HG03469 (cell line): ENCODE measurements at regions not wholly inside any gene's neighbourhood (a gene's known extent, or its start where the extent isn't known, plus 50 kb on each side); places are given as distances from the start of the nearest gene placed in this dataset.
"Not testable (repeated sequence)": the region's sequence is repeated elsewhere in the genome, so short reads cannot be mapped to it uniquely, and the experiment has no call there.

ENCODE experiments used
- ATAC-seq: cut with Tn5 transposase; IDR thresholded peaks from one replicate; pipeline ENCODE4 v1.9.1; 2021; ENCODE audit warnings: mild to moderate bottlenecking, moderate library complexity, moderate number of reproducible peaks; ENCODE audit not compliant: unreplicated experiment

- ATAC-seq: no peak
Measured at GRCh38 chr20:5696011-5696559, 54.1 kb upstream of the SHLD1 start.

- peak; percentile 98 for ATAC-seq
Measured at GRCh38 chr20:5691918-5692618, 58.1 kb upstream of the SHLD1 start.

DNA sequence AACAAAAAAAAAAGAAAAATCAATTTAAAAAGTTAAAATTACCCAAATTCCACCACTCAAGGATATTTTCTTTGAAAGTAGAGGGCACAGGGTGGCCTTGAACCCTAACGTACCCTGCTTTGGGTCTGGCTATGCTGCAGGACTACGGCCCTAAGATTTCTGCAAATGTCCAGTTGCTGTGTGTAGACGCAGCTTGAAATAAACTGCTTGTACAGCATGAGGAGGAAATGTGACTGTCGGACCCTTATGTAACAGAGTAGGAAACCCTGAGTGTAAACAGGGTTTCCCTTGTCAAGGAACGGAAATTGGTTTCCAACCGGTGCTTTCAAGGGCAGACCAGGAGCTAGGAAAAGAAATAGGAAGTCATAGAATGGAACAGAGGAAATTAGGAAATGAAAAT is 60.7 kb upstream of the SHLD1 start:
- ATAC-seq: no peak

- no peak for ATAC-seq
Measured at GRCh38 chr20:5688431-5688972, 61.7 kb upstream of the SHLD1 start.

- ATAC-seq: no peak
Measured at GRCh38 chr20:5687884-5688283, 62.3 kb upstream of the SHLD1 start.

- no peak for ATAC-seq
Measured at GRCh38 chr20:5686384-5687105, 63.7 kb upstream of the SHLD1 start.

GRCh38 chr20:5682556-5682955 is 67.6 kb upstream of the SHLD1 start:
- ATAC-seq: not testable (repeated sequence)

- ATAC-seq: no peak
Measured at GRCh38 chr20:5680192-5680591, 69.4 kb upstream of the GPCPD1 start.

DNA sequence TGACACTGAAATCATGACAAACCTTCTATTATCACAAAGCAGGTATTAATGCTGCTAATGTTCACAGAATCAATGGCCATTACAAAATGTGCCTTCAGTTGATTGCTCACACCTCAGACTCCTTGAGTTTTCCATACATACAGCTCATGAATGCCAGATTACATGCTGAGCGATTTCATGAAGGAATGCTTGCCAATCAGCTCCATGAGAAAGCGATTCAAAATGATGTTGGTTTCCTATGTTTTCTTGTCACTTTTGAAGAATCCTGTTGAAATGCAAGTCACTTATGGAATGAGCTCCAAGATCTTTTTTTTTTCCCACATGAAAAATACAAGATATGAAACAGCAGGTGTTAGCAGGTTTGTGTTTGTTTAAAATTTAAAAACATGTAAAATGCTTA is 68.0 kb upstream of the GPCPD1 start:
- no peak for ATAC-seq

DNA sequence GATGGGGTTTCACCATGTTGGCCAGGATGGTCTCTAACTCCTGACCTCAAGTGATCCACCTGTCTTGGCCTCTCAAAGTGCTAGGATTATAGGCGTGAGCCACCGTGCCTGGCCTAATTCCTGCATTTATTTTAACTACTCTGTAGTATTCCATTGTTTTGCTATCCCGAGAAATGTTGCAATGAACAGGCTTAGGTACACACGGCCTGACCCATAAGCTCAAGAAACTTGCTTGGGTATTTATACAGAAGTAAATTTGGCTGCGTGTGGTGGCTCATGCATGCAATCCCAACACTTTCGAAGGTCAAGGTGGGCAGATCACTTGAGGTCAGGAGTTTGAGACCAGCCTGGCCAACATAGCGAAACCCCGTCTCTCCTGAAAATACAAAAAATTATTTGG is 67.1 kb upstream of the GPCPD1 start:
- not testable (repeated sequence) for ATAC-seq

DNA sequence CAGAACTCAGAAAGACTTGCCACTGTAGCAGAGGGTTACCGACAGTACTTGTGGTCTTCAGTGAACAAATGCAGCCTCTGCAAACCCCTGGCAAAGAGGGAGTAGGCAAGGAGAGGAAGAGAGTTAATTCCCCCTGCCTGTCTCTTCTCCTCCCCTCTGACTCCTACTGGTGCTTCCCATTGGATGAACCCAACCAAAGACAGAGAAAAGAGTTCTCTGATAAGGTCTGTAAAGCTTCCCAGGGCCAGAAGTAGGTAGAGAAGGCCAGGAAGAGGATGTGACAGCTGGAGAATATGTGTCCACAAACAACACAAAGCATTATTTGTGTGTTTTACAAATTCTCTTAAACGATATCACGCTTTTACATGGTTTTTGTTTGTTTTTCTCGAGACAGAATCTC is 66.6 kb upstream of the GPCPD1 start:
- ATAC-seq: no peak

DNA sequence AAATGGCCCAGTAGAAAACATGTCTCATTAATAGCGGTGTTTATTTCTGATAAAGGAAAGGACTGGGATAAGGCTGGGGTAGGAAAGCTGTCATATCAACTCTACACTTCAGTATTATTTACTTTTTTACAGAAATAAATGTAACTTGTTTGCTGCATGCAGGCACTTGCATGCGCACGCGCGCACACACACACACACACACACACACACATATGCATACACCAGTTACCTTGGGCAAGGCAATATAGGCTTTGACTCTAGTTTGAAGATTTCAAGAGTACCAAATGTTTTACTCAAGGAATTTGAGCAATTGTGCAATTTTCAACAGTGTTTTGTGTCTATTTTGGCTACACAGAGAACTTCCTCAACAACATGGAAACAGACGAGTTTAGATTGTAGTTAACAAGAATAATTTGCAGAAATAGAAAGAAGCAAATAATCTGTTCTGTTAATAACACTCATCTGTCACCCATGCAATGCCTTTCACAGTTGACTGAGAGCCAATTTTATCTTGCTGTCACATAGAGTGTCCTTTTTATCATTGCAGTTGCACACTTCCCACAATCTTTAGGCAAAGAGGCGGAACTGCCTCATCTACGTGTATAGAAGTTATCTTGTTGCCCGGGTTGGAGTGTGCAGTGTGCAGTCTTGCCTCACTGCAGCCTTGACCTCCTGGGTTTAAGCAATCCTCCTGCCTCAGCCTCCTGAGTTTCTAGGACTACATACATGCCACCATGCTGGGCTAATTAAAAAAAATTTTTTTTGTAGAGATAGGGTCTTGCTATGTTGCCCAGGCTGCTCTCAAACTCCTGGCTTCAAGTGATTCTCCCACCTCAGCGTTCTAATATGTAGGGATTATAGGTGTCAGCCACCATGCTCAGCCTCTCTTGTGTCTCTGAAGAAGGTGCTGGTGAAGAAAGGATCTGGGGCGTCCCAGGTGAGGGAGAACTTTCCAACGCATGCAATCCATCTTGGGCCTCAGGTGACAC is 64.6 kb upstream of the GPCPD1 start:
- no peak for ATAC-seq

DNA sequence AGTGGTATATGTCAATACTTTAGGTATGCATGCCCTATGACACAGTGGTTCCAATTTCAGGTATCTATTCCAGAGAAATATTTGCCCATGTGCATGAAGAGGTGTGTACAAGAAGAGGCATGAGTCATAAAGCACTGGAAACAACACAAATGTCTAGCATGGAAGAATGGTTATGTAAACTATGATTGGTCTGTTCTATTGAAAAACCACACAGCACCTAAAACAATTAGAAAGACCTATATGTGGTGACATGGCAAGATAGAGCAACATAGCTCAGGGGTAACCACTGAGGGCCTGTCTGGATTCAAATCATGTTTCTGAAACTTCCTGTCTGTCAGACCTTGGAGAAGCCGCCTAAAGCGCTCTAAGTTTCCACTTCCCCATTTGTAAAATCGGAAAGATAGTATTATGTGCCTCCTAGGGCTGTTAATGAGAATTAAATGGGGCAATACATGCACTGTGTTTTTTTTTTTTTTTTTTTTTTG is 63.4 kb upstream of the GPCPD1 start:
- ATAC-seq: peak; percentile 93

DNA sequence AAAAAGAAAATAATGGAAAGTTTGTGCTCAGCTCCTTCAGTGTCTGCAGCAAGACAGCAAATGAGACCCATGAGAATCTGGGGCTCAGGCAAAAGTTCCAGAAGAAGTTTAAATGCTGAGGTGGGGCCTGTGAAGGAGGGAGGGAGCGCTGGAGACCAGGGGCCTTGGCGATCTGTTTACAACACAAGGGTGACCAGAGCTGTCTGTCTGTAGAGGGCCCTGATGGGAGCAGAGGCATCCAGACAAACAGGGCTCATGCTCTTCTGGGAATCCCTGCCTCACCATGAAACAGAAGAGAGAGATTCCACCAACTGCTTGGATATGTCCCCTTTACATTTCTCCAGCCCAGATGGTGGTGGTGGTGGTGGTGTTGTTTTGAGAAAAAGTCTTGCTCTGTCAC is 60.1 kb upstream of the GPCPD1 start:
- no peak for ATAC-seq

DNA sequence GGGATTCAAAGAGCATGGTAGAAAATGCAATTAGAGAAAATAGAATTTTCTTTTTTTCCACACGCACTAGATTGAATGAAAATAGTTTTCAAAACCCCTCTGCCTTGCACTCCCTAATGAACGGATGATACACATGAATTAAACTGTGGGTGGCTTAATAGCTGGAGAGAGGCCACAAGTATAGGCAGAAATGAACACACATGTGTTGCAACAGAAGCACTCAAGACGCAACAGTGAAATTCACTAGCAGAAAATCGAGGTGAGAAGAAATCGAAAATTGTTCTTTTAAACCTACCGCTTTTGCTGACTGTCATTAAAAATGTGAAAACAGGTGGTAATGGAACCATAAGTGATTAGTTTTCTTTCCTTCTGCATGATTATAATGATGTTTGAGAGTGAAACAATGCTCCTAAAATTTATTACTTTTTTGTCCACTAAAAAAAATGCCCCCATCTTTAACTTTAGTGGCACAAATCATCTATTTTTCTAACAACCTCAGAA is 59.3 kb upstream of the GPCPD1 start:
- ATAC-seq: no peak

GRCh38 chr20:5668529-5668868 is 57.7 kb upstream of the GPCPD1 start:
- no peak for ATAC-seq

DNA sequence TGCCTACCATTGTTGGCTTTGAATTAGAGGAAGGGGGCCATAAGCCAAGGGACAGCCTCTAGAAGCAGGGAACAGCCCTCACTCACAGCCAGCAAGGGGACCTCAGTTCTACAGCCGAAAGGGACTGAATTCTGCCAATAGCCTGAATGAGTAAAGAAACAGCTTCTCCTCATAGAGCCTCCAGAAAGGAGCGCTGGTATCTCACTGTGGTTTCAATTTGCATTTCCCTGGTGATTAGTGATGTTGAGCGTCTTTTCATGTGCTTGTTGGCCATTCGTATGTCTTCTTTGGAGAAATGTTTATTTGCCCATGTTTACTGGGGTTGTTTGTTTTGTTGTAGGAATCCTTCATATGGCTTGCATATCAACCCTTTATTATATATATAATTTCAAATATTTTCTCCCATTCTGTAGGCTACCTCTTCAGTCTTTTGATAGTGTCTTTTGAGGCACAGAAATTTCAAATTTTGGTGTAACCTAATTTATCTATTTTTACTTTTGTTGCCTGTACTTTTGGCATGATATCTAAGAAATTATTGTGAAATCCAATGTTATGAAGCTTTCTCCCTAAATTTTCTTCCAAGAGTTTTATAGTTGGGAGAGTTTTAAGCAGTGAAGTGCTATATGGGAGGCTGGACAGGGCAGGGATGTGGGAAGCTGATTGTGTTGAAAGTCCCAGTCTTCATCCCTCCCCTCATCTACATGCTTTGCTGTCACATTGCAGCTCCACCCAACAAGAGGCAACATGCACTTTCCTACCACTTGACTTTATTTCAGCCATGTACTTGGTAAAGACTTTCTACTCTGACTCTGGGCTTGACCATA is 57.1 kb upstream of the GPCPD1 start:
- ATAC-seq: peak; percentile 48

GRCh38 chr20:5665417-5665816 is 54.6 kb upstream of the GPCPD1 start:
- no peak for ATAC-seq

DNA sequence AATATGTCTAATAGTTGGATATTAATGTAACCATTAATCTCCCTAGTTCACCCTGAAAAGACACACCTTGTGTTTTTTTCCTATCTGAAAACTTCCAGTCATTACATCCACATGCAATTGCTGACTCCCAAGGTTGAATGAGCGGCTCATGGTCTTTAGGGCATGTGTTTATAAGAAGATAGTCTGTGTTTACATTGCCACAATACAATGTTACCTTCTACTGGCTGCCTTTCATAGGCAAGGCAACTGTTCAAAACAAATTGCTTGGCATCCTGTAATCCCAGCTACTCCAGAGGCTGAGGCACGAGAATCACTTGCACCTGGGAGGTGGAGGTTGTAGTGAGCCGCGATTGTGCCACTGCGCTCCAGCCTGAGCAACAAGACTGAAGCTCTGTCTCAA is 52.6 kb upstream of the GPCPD1 start:
- no peak for ATAC-seq

GRCh38 chr20:5662769-5663168 is 52.0 kb upstream of the GPCPD1 start:
- no peak for ATAC-seq
